GM18909 (cell line): ENCODE measurements at regions not wholly inside any gene's neighbourhood (a gene's known extent, or its start where the extent isn't known, plus 50 kb on each side); places are given as distances from the start of the nearest gene placed in this dataset.

Experiments
- ATAC-seq: cut with Tn5 transposase; IDR thresholded peaks from one replicate; pipeline ENCODE4 v1.9.1; 2021; ENCODE audit warnings: mild to moderate bottlenecking; ENCODE audit not compliant: unreplicated experiment, poor library complexity

- peak; percentile 55 for ATAC-seq
These were observed 219.8 kb downstream of the ETS1 start for GRCh38 chr11:128367573-128367972.

GRCh38 chr11:128365044-128365443 is 222.3 kb downstream of the ETS1 start:
- no peak for ATAC-seq

GRCh38 chr11:128361451-128362020 is 225.8 kb downstream of the ETS1 start:
- ATAC-seq = no peak

GRCh38 chr11:128359515-128359914 is 227.8 kb downstream of the ETS1 start:
- no peak for ATAC-seq

- no peak for ATAC-seq
These were observed 230.3 kb downstream of the ETS1 start for GRCh38 chr11:128357073-128357472.

- no peak for ATAC-seq
These were observed 231.8 kb downstream of the ETS1 start for GRCh38 chr11:128355558-128355957.

GRCh38 chr11:128354476-128354875 is 232.9 kb downstream of the ETS1 start:
- ATAC-seq = no peak

- no peak for ATAC-seq
These were observed 236.2 kb downstream of the ETS1 start for GRCh38 chr11:128351168-128351567.

GRCh38 chr11:128349650-128350299 is 237.6 kb downstream of the ETS1 start:
- ATAC-seq = no peak

- no peak for ATAC-seq
These were observed 240.6 kb downstream of the ETS1 start for GRCh38 chr11:128346804-128347203.

GRCh38 chr11:128345316-128345715 is 242.0 kb downstream of the ETS1 start:
- ATAC-seq = no peak

GRCh38 chr11:128343870-128344269 is 243.5 kb downstream of the ETS1 start:
- ATAC-seq = no peak

- ATAC-seq = peak; percentile 42
These were observed 244.2 kb downstream of the ETS1 start for GRCh38 chr11:128343135-128343514.

GRCh38 chr11:128342511-128343134 is 244.7 kb downstream of the ETS1 start:
- peak; percentile 88 for ATAC-seq

GRCh38 chr11:128341280-128342248 is 245.8 kb downstream of the ETS1 start:
- ATAC-seq = no peak

- no peak for ATAC-seq
These were observed 247.6 kb downstream of the ETS1 start for GRCh38 chr11:128339792-128340191.

- no peak for ATAC-seq
These were observed 248.5 kb downstream of the ETS1 start for GRCh38 chr11:128338811-128339210.

GRCh38 chr11:128336203-128336602 is 251.2 kb downstream of the ETS1 start:
- no peak for ATAC-seq

GRCh38 chr11:128335729-128336128 is 251.6 kb downstream of the ETS1 start:
- no peak for ATAC-seq

GRCh38 chr11:128334311-128335044 is 252.9 kb downstream of the ETS1 start:
- ATAC-seq = no peak
